Pancreas (tissue), 10 donors: ENCODE measurements at regions not wholly inside any gene's neighbourhood (a gene's known extent, or its start where the extent isn't known, plus 50 kb on each side); places are given as distances from the start of the nearest gene placed in this dataset.

Experiments used
- ATAC-seq, 4 donors: fragments of 200-7000 bp; cut with Tn5 transposase; one replicate each; pipeline versions ENCODE4 v1.8.0 to v1.9.1; 2020; ENCODE audit warnings: mild to moderate bottlenecking in 4 of 4, moderate library complexity in 4 of 4
- DNase-seq, 6 donors: peaks; one replicate each; pipeline ENCODE4 v3.0.0-alpha.2; 2020
- FAIRE-seq: peaks from 2 replicates; lab custom pipeline; 2012; peaks lifted over from hg19 to GRCh38; lab: Jason Lieb, UNC
- H3K27ac ChIP-seq, 4 donors: fragments of 200-600 bp; sonication (generic); 1 replicate in 3 of 4; 2 replicates in 1 of 4; pipeline versions ENCODE4 v1.5.0 to v1.8.0; 2020
- H3K27me3 ChIP-seq, 4 donors: fragments of 200-600 bp; one replicate each; pipeline ENCODE4 v1.8.0; 2021
- H3K36me3 ChIP-seq, 3 donors: fragments of 200-600 bp; sonication (generic) in 1 of 3; one replicate each; pipeline versions ENCODE4 v1.5.0 to v1.8.0; 2020 to 2021
- H3K4me1 ChIP-seq, 3 donors: fragments of 200-600 bp; one replicate each; pipeline ENCODE4 v1.8.0; 2021
- H3K4me3 ChIP-seq, 4 donors: fragments of 200-600 bp; sonication (generic) in 2 of 4; one replicate each; pipeline versions ENCODE4 v1.5.0 to v1.8.0; 2020 to 2021
- H3K9me3 ChIP-seq, 4 donors: fragments of 200-600 bp; one replicate each; pipeline ENCODE4 v1.8.0; 2021
- CTCF ChIP-seq, 4 donors: fragments of 200-600 bp; sonication (generic) in 3 of 4; IDR thresholded peaks; one replicate each; pipeline versions ENCODE4 v1.5.0 to v1.8.0; 2021; ENCODE audit warnings: antibody characterized with exemption in 4 of 4
- WGBS, 2 donors: extraction: QIAGEN DNeasy Blood & Tissue Kit; methylation state at CpG; one replicate each; pipeline ENCODE4 v1.1.7; 2013; 5-methylcytosine and 5-hydroxymethylcytosine counted together
- intact Hi-C, 3 donors: fragments of 100-400 bp; cut with DNase I; formaldehyde crosslinking; loops; one replicate each; pipeline versions ENCODE4 v1.11.1 to v1.14.2; 2022
- donor health status: healthy with polysubstance abuse.
- donor health status: DM: no; HTN: no; CAD: no; lungs with moderate emphysema.
- donor health status: DM: no; HTN: no; CAD: no.
- donor health status: control.
- donor health status: control.
- donor health status: Bipolar disorder and iron deficiency.
- donor health status: DM: yes; HTN: yes; CAD: no.
- donor health status: DM: no; HTN: no; CAD: no.
- donor health status: DM: no; HTN: no; CAD: no.
- donor health status: DM: yes; HTN: yes; CAD: no.

GRCh38 chr13:68697551-68697950 lies 1410.1 kb upstream of the ATXN8OS start:
- no peak overlapping the region for H3K4me3 ChIP-seq
- no peak for TF ChIP-seq CTCF (IDR thresholded peaks at IDR 0.05)
- H3K36me3 ChIP-seq = no peaks in the 10 kb centered on the region
- H3K9me3 ChIP-seq = no peaks in the 10 kb centered on the region
- FAIRE-seq = no peak
- DNase-seq = no peak
- intact Hi-C loops = no loop called here
- 17 to 27% methylated on average over 3 of the region's 3 CpGs for WGBS, 2 donors
- no peaks in the 10 kb centered on the region for H3K27me3 ChIP-seq
- no peak for ATAC-seq
- H3K27ac ChIP-seq = no peak overlapping the region
- no peaks in the 10 kb centered on the region for H3K4me1 ChIP-seq

- Histone ChIP-seq H3K36me3 (no peaks in the 10 kb centered on the region), H3K27me3 (no peaks in the 10 kb centered on the region), H3K27ac (no peak overlapping the region), H3K9me3 (no peaks in the 10 kb centered on the region), H3K4me1 (no peaks in the 10 kb centered on the region), H3K4me3 (no peak overlapping the region)
- TF ChIP-seq CTCF (IDR thresholded peaks at IDR 0.05) = no peak
- WGBS, 2 donors = 78 to 89% methylated on average over 2 of the region's 2 CpGs
- FAIRE-seq (no peak), ATAC-seq (no peak), DNase-seq (no peak)
- intact Hi-C loops = no loop called here
Observed at GRCh38 chr13:68696907-68697306, 1410.7 kb upstream of the ATXN8OS start.

- TF ChIP-seq CTCF (IDR thresholded peaks at IDR 0.05) = no peak
- no peaks in the 10 kb centered on the region for H3K27me3 ChIP-seq
- DNase-seq (no peak), ATAC-seq (no peak), FAIRE-seq (no peak)
- H3K9me3 ChIP-seq = no peaks in the 10 kb centered on the region
- intact Hi-C loops = no loop called here
- H3K36me3 ChIP-seq = no peaks in the 10 kb centered on the region
- WGBS, 2 donors = 71 to 89% methylated on average over 1 of the region's 1 CpG
- H3K4me1 ChIP-seq = no peaks in the 10 kb centered on the region
- no peak overlapping the region for H3K27ac ChIP-seq
- H3K4me3 ChIP-seq = no peak overlapping the region
Observed at GRCh38 chr13:68692049-68692448, 1415.6 kb upstream of the ATXN8OS start.

- FAIRE-seq = no peak
- intact Hi-C loops = no loop called here
- TF ChIP-seq CTCF (IDR thresholded peaks at IDR 0.05) = no peak
- DNase-seq = no peak
- Histone ChIP-seq H3K4me3 (no peak overlapping the region), H3K36me3 (no peaks in the 10 kb centered on the region), H3K9me3 (no peaks in the 10 kb centered on the region), H3K27me3 (no peaks in the 10 kb centered on the region), H3K4me1 (no peaks in the 10 kb centered on the region), H3K27ac (no peak overlapping the region)
- 49 to 61% methylated on average over 2 of the region's 2 CpGs for WGBS, 2 donors
- ATAC-seq = no peak
Observed at GRCh38 chr13:68690567-68690966, 1417.1 kb upstream of the ATXN8OS start.

- no peak for TF ChIP-seq CTCF (IDR thresholded peaks at IDR 0.05)
- Histone ChIP-seq H3K27me3 (no peaks in the 10 kb centered on the region), H3K4me1 (no peaks in the 10 kb centered on the region), H3K4me3 (no peak overlapping the region), H3K36me3 (no peaks in the 10 kb centered on the region), H3K27ac (no peak overlapping the region), H3K9me3 (no peaks in the 10 kb centered on the region)
- 57 to 78% methylated on average over 2 of the region's 2 CpGs for WGBS, 2 donors
- FAIRE-seq (no peak), ATAC-seq (no peak), DNase-seq (no peak)
- intact Hi-C loops = no loop called here
Observed at GRCh38 chr13:68676513-68677115, 1431.0 kb upstream of the ATXN8OS start.
